ENCODE measurements at regions not wholly inside any gene's neighbourhood (a gene's known extent, or its start where the extent isn't known, plus 50 kb on each side); places are given as distances from the start of the nearest gene placed in this dataset.

GRCh38 chr11:92865352-92865751 is 104.1 kb upstream of the MTNR1B start:
- TF ChIP-seq CTCF (IDR thresholded peaks at IDR 0.05): no peak
- no peak for TF ChIP-seq POLR2A (IDR thresholded peaks at IDR 0.05)

Data from body of pancreas (tissue), 4 donors.